ENCODE measurements at regions not wholly inside any gene's neighbourhood (a gene's known extent, or its start where the extent isn't known, plus 50 kb on each side); places are given as distances from the start of the nearest gene placed in this dataset.

- H3K27ac Mint-ChIP-seq, result no peak overlapping the region
- WGBS (ENCODE audit: insufficient coverage), result no CpG with 5 or more reads among the region's 2 CpGs
- DNase-seq, result no peak
Measured at GRCh38 chr16:35533683-35534082, 2074.3 kb downstream of the TP53TG3F start.

GRCh38 chr16:35543486-35543885 lies 2084.1 kb downstream of the TP53TG3F start:
- Histone ChIP-seq H3K79me2 (ENCODE audit: control insufficient read depth, insufficient read depth, low read length) (no peaks in the 10 kb centered on the region), H3K27ac (ENCODE audit: low read length in 2 of 2) (no peak overlapping the region), H4K20me1 (ENCODE audit: control insufficient read depth, insufficient read depth, low read length, poor library complexity, severe bottlenecking) (no peaks in the 10 kb centered on the region), H3K9ac (ENCODE audit: low read length) (no peak overlapping the region), H3K27me3 (replicated peaks in 1 of 4; ENCODE audit: control extremely low read depth in 1 of 4, control insufficient read depth in 3 of 4, insufficient read depth in 4 of 4, low read length in 3 of 4) (no peaks in the 10 kb centered on the region), H3K9me3 (ENCODE audit: control extremely low read depth in 1 of 3, control insufficient read depth in 2 of 3, insufficient read depth in 1 of 3, low read length in 2 of 3) (peaks cover 0 to 20% (median 4%) of the 10 kb centered on the region in 3 donors), H2AFZ (ENCODE audit: insufficient read depth, low read depth, low read length, poor library complexity, severe bottlenecking) (no peak overlapping the region), H3K4me2 (replicated peaks; ENCODE audit: low read depth, low read length, poor library complexity, severe bottlenecking) (no peak overlapping the region), H3K36me3 (replicated peaks in 1 of 2; ENCODE audit: control extremely low read depth in 1 of 2, control insufficient read depth in 1 of 2, extremely low read depth in 1 of 2, insufficient read depth in 2 of 2, low read length in 1 of 2) (no peaks in the 10 kb centered on the region), H3K4me3 (ENCODE audit: control extremely low read depth in 1 of 5, extremely low read depth in 1 of 5, insufficient read depth in 1 of 5, low read depth in 2 of 5, low read length in 4 of 5) (no peak overlapping the region), H3K4me1 (ENCODE audit: control insufficient read depth in 2 of 2, insufficient read depth in 2 of 2, low read length in 2 of 2) (no peaks in the 10 kb centered on the region)
- Mint-ChIP-seq H3K27me3 (no peaks in the 10 kb centered on the region), H3K4me1 (no peaks in the 10 kb centered on the region), H3K27ac (no peak overlapping the region), H3K9me3 (ENCODE audit: insufficient read depth) (peaks cover 9% of the 10 kb centered on the region), H3K4me3 (no peak overlapping the region)
- 81% methylated on average over 27 of the region's 27 CpGs for WGBS (ENCODE audit: insufficient coverage)
- no peak for DNase-seq
- ChIA-PET POLR2A (no interaction called here), CTCF (no interaction called here)
- TF ChIP-seq EZH2 (IDR thresholded peaks at IDR 0.05; ENCODE audit: borderline replicate concordance, insufficient read depth, low read depth, low read length, poor library complexity, severe bottlenecking) (no peak), CTCF (IDR thresholded peaks at IDR 0.05) (no peak)
- ATAC-seq (ENCODE audit: low read depth), result no peak
- intact Hi-C loops (cut with micrococcal nuclease), result no loop called here

More at GRCh38 chr16:35533683-35534082, 2074.3 kb downstream of the TP53TG3F start:
- no peak for ATAC-seq (ENCODE audit: low read depth)
- Histone ChIP-seq H3K9me3 (ENCODE audit: control extremely low read depth in 1 of 3, control insufficient read depth in 2 of 3, insufficient read depth in 1 of 3, low read length in 2 of 3) (peaks cover 1 to 26% (median 2%) of the 10 kb centered on the region in 3 donors), H3K79me2 (ENCODE audit: control insufficient read depth, insufficient read depth, low read length) (no peaks in the 10 kb centered on the region), H3K27me3 (replicated peaks in 1 of 4; ENCODE audit: control extremely low read depth in 1 of 4, control insufficient read depth in 3 of 4, insufficient read depth in 4 of 4, low read length in 3 of 4) (no peaks in the 10 kb centered on the region), H3K9ac (ENCODE audit: low read length) (no peak overlapping the region), H3K4me3 (ENCODE audit: control extremely low read depth in 1 of 5, extremely low read depth in 1 of 5, insufficient read depth in 1 of 5, low read depth in 2 of 5, low read length in 4 of 5) (no peak overlapping the region), H4K20me1 (ENCODE audit: control insufficient read depth, insufficient read depth, low read length, poor library complexity, severe bottlenecking) (no peaks in the 10 kb centered on the region), H3K27ac (ENCODE audit: low read length in 2 of 2) (no peak overlapping the region), H3K4me2 (replicated peaks; ENCODE audit: low read depth, low read length, poor library complexity, severe bottlenecking) (no peak overlapping the region), H2AFZ (ENCODE audit: insufficient read depth, low read depth, low read length, poor library complexity, severe bottlenecking) (no peak overlapping the region), H3K4me1 (ENCODE audit: control insufficient read depth in 2 of 2, insufficient read depth in 2 of 2, low read length in 2 of 2) (no peaks in the 10 kb centered on the region), H3K36me3 (replicated peaks in 1 of 2; ENCODE audit: control extremely low read depth in 1 of 2, control insufficient read depth in 1 of 2, extremely low read depth in 1 of 2, insufficient read depth in 2 of 2, low read length in 1 of 2) (no peaks in the 10 kb centered on the region)
- TF ChIP-seq EZH2 (IDR thresholded peaks at IDR 0.05; ENCODE audit: borderline replicate concordance, insufficient read depth, low read depth, low read length, poor library complexity, severe bottlenecking) (no peak), CTCF (IDR thresholded peaks at IDR 0.05) (no peak)
- Mint-ChIP-seq H3K27me3 (no peaks in the 10 kb centered on the region), H3K9me3 (ENCODE audit: insufficient read depth) (peaks cover 4% of the 10 kb centered on the region), H3K4me3 (no peak overlapping the region), H3K4me1 (no peaks in the 10 kb centered on the region)
- intact Hi-C loops (cut with micrococcal nuclease), result no loop called here
- POLR2A ChIA-PET, result no interaction called here
- CTCF ChIA-PET, result no interaction called here

All from B cell (primary cell).